ENCODE measurements at regions not wholly inside any gene's neighbourhood (a gene's known extent, or its start where the extent isn't known, plus 50 kb on each side); places are given as distances from the start of the nearest gene placed in this dataset.

GRCh38 chr20:41881466-41882046 lies 263.4 kb upstream of the CHD6 start:
- no peak for DNase-seq

- DNase-seq, result no peak
Measured at GRCh38 chr20:41879123-41879522, 260.9 kb upstream of the CHD6 start.

GRCh38 chr20:41877911-41878310 lies 259.7 kb upstream of the CHD6 start:
- DNase-seq, result no peak

- DNase-seq, result no peak
Measured at GRCh38 chr20:41874658-41875057, 256.5 kb upstream of the CHD6 start.

- DNase-seq, result no peak
Measured at GRCh38 chr20:41872930-41873329, 254.8 kb upstream of the CHD6 start.

GRCh38 chr20:41870869-41871462 lies 252.8 kb upstream of the CHD6 start:
- no peak for DNase-seq

GRCh38 chr20:41869261-41869660 lies 251.1 kb upstream of the CHD6 start:
- DNase-seq, result no peak

GRCh38 chr20:41865938-41866337 lies 247.8 kb upstream of the CHD6 start:
- DNase-seq, result no peak

- DNase-seq, result no peak
Measured at GRCh38 chr20:41862476-41862875, 244.3 kb upstream of the CHD6 start.

- DNase-seq, result no peak
Measured at GRCh38 chr20:41861772-41862422, 243.7 kb upstream of the CHD6 start.

GRCh38 chr20:41854765-41855164 lies 236.6 kb upstream of the CHD6 start:
- no peak for DNase-seq

- DNase-seq, result peak in 1 of 3 donors; percentile 11
Measured at GRCh38 chr20:41853806-41854205, 235.6 kb upstream of the CHD6 start.

GRCh38 chr20:41848180-41848579 lies 230.0 kb upstream of the CHD6 start:
- DNase-seq, result no peak

GRCh38 chr20:41837669-41838224 lies 219.6 kb upstream of the CHD6 start:
- no peak for DNase-seq

GRCh38 chr20:41833739-41834138 lies 215.6 kb upstream of the CHD6 start:
- no peak for DNase-seq

- no peak for DNase-seq
Measured at GRCh38 chr20:41830702-41831101, 212.5 kb upstream of the CHD6 start.

GRCh38 chr20:41819436-41819835 lies 201.3 kb upstream of the CHD6 start:
- no peak for DNase-seq

GRCh38 chr20:41818991-41819390 lies 200.8 kb upstream of the CHD6 start:
- DNase-seq, result no peak

GRCh38 chr20:41818369-41818768 lies 200.2 kb upstream of the CHD6 start:
- DNase-seq, result no peak

- no peak for DNase-seq
Measured at GRCh38 chr20:41811456-41811855, 193.3 kb upstream of the CHD6 start.

GRCh38 chr20:41800040-41800439 lies 181.9 kb upstream of the CHD6 start:
- DNase-seq, result no peak

GRCh38 chr20:41798930-41799502 lies 180.8 kb upstream of the CHD6 start:
- DNase-seq, result no peak

- DNase-seq, result peak in 1 of 3 donors; percentile 5
Measured at GRCh38 chr20:41786158-41786557, 168.0 kb upstream of the CHD6 start.
